Thoracic aorta (tissue), 2 donors: ENCODE measurements at regions not wholly inside any gene's neighbourhood (a gene's known extent, or its start where the extent isn't known, plus 50 kb on each side); places are given as distances from the start of the nearest gene placed in this dataset.

Experiments
- ATAC-seq: fragments of 150-250 bp; one replicate; pipeline ENCODE4 v1.8.0; 2017; ENCODE audit warnings: low read depth; ENCODE audit not compliant: insufficient number of reproducible peaks, low FRiP score
- DNase-seq: peaks from one replicate; pipeline ENCODE4 v3.0.0-alpha.2; 2020; ENCODE audit warnings: low spot score
- H3K27ac ChIP-seq, 2 donors: fragments of 200-600 bp; sonication (generic); 1 replicate in 1 of 2; 2 replicates in 1 of 2; pipeline ENCODE4 v1.5.1; 2016; ENCODE audit warnings: mild to moderate bottlenecking in 2 of 2, moderate library complexity in 2 of 2
- H3K27me3 ChIP-seq: fragments of 200-600 bp; sonication (generic); replicated peaks from 2 replicates; pipeline ENCODE4 v1.6.0; 2016; ENCODE audit warnings: mild to moderate bottlenecking; ENCODE audit not compliant: insufficient read depth
- H3K36me3 ChIP-seq: fragments of 200-600 bp; sonication (generic); one replicate; pipeline ENCODE4 v1.5.1; 2016
- H3K4me1 ChIP-seq, 2 donors: fragments of 200-600 bp; sonication (generic); 1 replicate in 1 of 2; 2 replicates in 1 of 2; pipeline versions ENCODE4 v1.5.1 to v1.6.0; 2016; ENCODE audit warnings: low read depth in 2 of 2, mild to moderate bottlenecking in 1 of 2; ENCODE audit not compliant: control insufficient read depth in 1 of 2
- H3K4me3 ChIP-seq: fragments of 200-600 bp; sonication (generic); 2 replicates; pipeline ENCODE4 v1.5.1; 2016; ENCODE audit warnings: mild to moderate bottlenecking
- H3K9me3 ChIP-seq: fragments of 200-600 bp; sonication (generic); 2 replicates; pipeline ENCODE4 v1.5.1; 2016
- CTCF ChIP-seq: fragments of 200-600 bp; sonication (generic); IDR thresholded peaks from one replicate; pipeline ENCODE4 v1.5.1; 2019; ENCODE audit warnings: antibody characterized with exemption

- no peaks in the 10 kb centered on the region for H3K4me1 ChIP-seq
- no peak for TF ChIP-seq CTCF
- no peak for ATAC-seq
- no peaks in the 10 kb centered on the region for H3K9me3 ChIP-seq
- H3K36me3 ChIP-seq = no peaks in the 10 kb centered on the region
- no peaks in the 10 kb centered on the region for H3K27me3 ChIP-seq
- DNase-seq = no peak
- no peak overlapping the region for H3K4me3 ChIP-seq
- H3K27ac ChIP-seq = no peak overlapping the region
These were observed 67.7 kb upstream of the TOP3B start for GRCh38 chr22:22050141-22050775.

- H3K9me3 ChIP-seq = no peaks in the 10 kb centered on the region
- H3K27ac ChIP-seq = no peak overlapping the region
- no peak overlapping the region for H3K4me3 ChIP-seq
- DNase-seq = no peak
- no peaks in the 10 kb centered on the region for H3K36me3 ChIP-seq
- TF ChIP-seq CTCF = no peak
- no peaks in the 10 kb centered on the region for H3K4me1 ChIP-seq
- no peaks in the 10 kb centered on the region for H3K27me3 ChIP-seq
- ATAC-seq = no peak
These were observed 67.1 kb upstream of the TOP3B start for GRCh38 chr22:22049684-22050083.

- Histone ChIP-seq H3K27ac (no peak overlapping the region), H3K4me1 (no peaks in the 10 kb centered on the region), H3K27me3 (no peaks in the 10 kb centered on the region), H3K36me3 (no peaks in the 10 kb centered on the region), H3K9me3 (no peaks in the 10 kb centered on the region), H3K4me3 (no peak overlapping the region)
- no peak for TF ChIP-seq CTCF
- DNase-seq = no peak
- ATAC-seq = no peak
These were observed 66.5 kb upstream of the TOP3B start for GRCh38 chr22:22048981-22049531.

GRCh38 chr22:22048318-22048942 lies 65.8 kb upstream of the TOP3B start:
- H3K4me1 ChIP-seq = no peaks in the 10 kb centered on the region
- H3K27me3 ChIP-seq = no peaks in the 10 kb centered on the region
- H3K27ac ChIP-seq = no peak overlapping the region
- DNase-seq (no peak), ATAC-seq (no peak)
- no peaks in the 10 kb centered on the region for H3K36me3 ChIP-seq
- no peaks in the 10 kb centered on the region for H3K9me3 ChIP-seq
- no peak for TF ChIP-seq CTCF
- no peak overlapping the region for H3K4me3 ChIP-seq

- H3K4me1 ChIP-seq = no peaks in the 10 kb centered on the region
- no peaks in the 10 kb centered on the region for H3K27me3 ChIP-seq
- no peaks in the 10 kb centered on the region for H3K36me3 ChIP-seq
- TF ChIP-seq CTCF = no peak
- ATAC-seq (no peak), DNase-seq (no peak)
- H3K4me3 ChIP-seq = no peak overlapping the region
- no peak overlapping the region for H3K27ac ChIP-seq
- no peaks in the 10 kb centered on the region for H3K9me3 ChIP-seq
These were observed 65.2 kb upstream of the TOP3B start for GRCh38 chr22:22047776-22048175.
